ENCODE measurements at regions not wholly inside any gene's neighbourhood (a gene's known extent, or its start where the extent isn't known, plus 50 kb on each side); places are given as distances from the start of the nearest gene placed in this dataset.

DNA sequence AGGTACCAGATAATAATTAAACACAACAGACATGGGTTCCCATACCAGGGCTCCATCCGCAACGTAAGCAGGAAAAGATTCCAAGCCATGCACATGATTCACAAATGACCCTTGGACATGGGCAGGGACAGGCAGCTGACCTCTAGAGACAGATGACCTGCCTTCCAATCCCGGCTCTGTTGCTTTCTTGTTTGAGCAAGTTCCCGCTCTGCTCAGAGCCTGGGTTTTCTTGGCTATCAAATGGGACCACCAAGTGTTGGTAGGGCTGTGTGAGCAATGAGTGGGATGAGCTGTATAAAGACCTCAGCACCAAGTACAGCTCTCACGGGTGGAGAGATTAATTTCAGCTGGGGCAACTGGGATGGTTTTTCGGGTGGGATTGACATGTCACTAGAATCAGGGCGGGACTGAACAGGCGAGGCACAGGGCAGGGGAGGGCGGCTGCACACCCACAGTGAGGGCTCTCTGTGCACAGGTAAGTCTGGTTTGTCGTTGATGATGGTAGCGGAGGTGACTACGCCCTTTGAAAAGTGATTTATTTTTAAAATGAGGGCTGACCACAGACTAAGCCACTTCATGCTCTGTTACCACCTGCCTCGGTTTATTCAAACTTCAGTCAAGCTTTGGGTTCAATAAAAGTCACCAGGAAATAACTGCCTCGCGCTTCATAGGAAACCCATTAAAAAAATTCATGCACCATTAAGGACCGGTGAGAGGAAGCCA, 57.5 kb upstream of the IFFO2 start (continued):
- TF ChIP-seq, protein P1, sequence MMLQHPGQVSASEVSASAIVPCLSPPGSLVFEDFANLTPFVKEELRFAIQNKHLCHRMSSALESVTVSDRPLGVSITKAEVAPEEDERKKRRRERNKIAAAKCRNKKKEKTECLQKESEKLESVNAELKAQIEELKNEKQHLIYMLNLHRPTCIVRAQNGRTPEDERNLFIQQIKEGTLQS (CRISPR knock-in tag; IDR thresholded peaks at IDR 0.05): peak; percentile 11; the same call in 1 of the 2 replicates
- 0 out of 2 replicates have a peak, but pooled peaks have one; percentile 58 for TF ChIP-seq KDM1A (CRISPR knock-in tag; IDR thresholded peaks at IDR 0.05)
- peak; percentile 49; the same call in 1 of the 2 replicates for TF ChIP-seq PHF21A (CRISPR knock-in tag; IDR thresholded peaks at IDR 0.05)
- TF ChIP-seq RXRB (CRISPR knock-in tag; IDR thresholded peaks at IDR 0.05; ENCODE audit: borderline replicate concordance): peak; percentile 71
- no peak for TF ChIP-seq ZBTB7B (CRISPR knock-in tag; IDR thresholded peaks at IDR 0.05)
- TF ChIP-seq RORA (CRISPR knock-in tag; IDR thresholded peaks at IDR 0.05): no peak
- TF ChIP-seq ZFP37 (CRISPR knock-in tag; IDR thresholded peaks at IDR 0.05; ENCODE audit: borderline replicate concordance): no peak
- TF ChIP-seq ZNF878 (CRISPR knock-in tag; IDR thresholded peaks at IDR 0.05): no peak
- 0 out of 2 replicates have a peak, but pooled peaks have one; percentile 31 for TF ChIP-seq KAT8 (CRISPR knock-in tag; IDR thresholded peaks at IDR 0.05)
- TF ChIP-seq, protein P2, sequence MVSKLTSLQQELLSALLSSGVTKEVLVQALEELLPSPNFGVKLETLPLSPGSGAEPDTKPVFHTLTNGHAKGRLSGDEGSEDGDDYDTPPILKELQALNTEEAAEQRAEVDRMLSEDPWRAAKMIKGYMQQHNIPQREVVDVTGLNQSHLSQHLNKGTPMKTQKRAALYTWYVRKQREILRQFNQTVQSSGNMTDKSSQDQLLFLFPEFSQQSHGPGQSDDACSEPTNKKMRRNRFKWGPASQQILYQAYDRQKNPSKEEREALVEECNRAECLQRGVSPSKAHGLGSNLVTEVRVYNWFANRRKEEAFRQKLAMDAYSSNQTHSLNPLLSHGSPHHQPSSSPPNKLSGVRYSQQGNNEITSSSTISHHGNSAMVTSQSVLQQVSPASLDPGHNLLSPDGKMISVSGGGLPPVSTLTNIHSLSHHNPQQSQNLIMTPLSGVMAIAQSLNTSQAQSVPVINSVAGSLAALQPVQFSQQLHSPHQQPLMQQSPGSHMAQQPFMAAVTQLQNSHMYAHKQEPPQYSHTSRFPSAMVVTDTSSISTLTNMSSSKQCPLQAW (CRISPR knock-in tag; IDR thresholded peaks at IDR 0.05): no peak
- TF ChIP-seq, protein P3, sequence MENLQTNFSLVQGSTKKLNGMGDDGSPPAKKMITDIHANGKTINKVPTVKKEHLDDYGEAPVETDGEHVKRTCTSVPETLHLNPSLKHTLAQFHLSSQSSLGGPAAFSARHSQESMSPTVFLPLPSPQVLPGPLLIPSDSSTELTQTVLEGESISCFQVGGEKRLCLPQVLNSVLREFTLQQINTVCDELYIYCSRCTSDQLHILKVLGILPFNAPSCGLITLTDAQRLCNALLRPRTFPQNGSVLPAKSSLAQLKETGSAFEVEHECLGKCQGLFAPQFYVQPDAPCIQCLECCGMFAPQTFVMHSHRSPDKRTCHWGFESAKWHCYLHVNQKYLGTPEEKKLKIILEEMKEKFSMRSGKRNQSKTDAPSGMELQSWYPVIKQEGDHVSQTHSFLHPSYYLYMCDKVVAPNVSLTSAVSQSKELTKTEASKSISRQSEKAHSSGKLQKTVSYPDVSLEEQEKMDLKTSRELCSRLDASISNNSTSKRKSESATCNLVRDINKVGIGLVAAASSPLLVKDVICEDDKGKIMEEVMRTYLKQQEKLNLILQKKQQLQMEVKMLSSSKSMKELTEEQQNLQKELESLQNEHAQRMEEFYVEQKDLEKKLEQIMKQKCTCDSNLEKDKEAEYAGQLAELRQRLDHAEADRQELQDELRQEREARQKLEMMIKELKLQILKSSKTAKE (CRISPR knock-in tag; IDR thresholded peaks at IDR 0.05; ENCODE audit: borderline replicate concordance): 0 out of 2 replicates have a peak, but pooled peaks have one; percentile 26
- no peak for TF ChIP-seq ZSCAN21 (CRISPR knock-in tag; IDR thresholded peaks at IDR 0.05; ENCODE audit: borderline replicate concordance)
- TF ChIP-seq, protein P4, sequence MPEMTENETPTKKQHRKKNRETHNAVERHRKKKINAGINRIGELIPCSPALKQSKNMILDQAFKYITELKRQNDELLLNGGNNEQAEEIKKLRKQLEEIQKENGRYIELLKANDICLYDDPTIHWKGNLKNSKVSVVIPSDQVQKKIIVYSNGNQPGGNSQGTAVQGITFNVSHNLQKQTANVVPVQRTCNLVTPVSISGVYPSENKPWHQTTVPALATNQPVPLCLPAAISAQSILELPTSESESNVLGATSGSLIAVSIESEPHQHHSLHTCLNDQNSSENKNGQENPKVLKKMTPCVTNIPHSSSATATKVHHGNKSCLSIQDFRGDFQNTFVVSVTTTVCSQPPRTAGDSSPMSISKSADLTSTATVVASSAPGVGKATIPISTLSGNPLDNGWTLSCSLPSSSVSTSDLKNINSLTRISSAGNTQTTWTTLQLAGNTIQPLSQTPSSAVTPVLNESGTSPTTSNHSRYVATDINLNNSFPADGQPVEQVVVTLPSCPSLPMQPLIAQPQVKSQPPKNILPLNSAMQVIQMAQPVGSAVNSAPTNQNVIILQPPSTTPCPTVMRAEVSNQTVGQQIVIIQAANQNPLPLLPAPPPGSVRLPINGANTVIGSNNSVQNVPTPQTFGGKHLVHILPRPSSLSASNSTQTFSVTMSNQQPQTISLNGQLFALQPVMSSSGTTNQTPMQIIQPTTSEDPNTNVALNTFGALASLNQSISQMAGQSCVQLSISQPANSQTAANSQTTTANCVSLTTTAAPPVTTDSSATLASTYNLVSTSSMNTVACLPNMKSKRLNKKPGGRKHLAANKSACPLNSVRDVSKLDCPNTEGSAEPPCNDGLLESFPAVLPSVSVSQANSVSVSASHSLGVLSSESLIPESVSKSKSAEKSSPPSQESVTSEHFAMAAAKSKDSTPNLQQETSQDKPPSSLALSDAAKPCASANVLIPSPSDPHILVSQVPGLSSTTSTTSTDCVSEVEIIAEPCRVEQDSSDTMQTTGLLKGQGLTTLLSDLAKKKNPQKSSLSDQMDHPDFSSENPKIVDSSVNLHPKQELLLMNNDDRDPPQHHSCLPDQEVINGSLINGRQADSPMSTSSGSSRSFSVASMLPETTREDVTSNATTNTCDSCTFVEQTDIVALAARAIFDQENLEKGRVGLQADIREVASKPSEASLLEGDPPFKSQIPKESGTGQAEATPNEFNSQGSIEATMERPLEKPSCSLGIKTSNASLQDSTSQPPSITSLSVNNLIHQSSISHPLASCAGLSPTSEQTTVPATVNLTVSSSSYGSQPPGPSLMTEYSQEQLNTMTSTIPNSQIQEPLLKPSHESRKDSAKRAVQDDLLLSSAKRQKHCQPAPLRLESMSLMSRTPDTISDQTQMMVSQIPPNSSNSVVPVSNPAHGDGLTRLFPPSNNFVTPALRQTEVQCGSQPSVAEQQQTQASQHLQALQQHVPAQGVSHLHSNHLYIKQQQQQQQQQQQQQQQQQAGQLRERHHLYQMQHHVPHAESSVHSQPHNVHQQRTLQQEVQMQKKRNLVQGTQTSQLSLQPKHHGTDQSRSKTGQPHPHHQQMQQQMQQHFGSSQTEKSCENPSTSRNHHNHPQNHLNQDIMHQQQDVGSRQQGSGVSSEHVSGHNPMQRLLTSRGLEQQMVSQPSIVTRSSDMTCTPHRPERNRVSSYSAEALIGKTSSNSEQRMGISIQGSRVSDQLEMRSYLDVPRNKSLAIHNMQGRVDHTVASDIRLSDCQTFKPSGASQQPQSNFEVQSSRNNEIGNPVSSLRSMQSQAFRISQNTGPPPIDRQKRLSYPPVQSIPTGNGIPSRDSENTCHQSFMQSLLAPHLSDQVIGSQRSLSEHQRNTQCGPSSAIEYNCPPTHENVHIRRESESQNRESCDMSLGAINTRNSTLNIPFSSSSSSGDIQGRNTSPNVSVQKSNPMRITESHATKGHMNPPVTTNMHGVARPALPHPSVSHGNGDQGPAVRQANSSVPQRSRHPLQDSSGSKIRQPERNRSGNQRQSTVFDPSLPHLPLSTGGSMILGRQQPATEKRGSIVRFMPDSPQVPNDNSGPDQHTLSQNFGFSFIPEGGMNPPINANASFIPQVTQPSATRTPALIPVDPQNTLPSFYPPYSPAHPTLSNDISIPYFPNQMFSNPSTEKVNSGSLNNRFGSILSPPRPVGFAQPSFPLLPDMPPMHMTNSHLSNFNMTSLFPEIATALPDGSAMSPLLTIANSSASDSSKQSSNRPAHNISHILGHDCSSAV (CRISPR knock-in tag; IDR thresholded peaks at IDR 0.05; ENCODE audit: borderline replicate concordance): no peak
- TF ChIP-seq ZNF790 (CRISPR knock-in tag; IDR thresholded peaks at IDR 0.05; ENCODE audit: borderline replicate concordance): no peak
- peak; percentile 14; the same call in 1 of the 2 replicates for TF ChIP-seq CREM (IDR thresholded peaks at IDR 0.05)
- TF ChIP-seq CREM (CRISPR knock-in tag; IDR thresholded peaks at IDR 0.05): no peak

Measured in HepG2 (cell line).